ENCODE measurements at regions not wholly inside any gene's neighbourhood (a gene's known extent, or its start where the extent isn't known, plus 50 kb on each side); places are given as distances from the start of the nearest gene placed in this dataset.

GRCh38 chr17:13740686-13741085 is 139.0 kb upstream of the HS3ST3A1 start:
- TF ChIP-seq POLR2A (IDR thresholded peaks at IDR 0.05; ENCODE audit: low read depth, low read length) = no peak
- no peak for TF ChIP-seq POLR2AphosphoS5 (IDR thresholded peaks at IDR 0.05; ENCODE audit: low read depth, low read length)
- TF ChIP-seq TAF1 (IDR thresholded peaks at IDR 0.05; ENCODE audit: low read depth, low read length) = no peak
- no peak for TF ChIP-seq SPI1 (IDR thresholded peaks at IDR 0.05; ENCODE audit: low read depth, low read length)
- TF ChIP-seq PAX5 (IDR thresholded peaks at IDR 0.05; ENCODE audit: insufficient read depth, low read length, severe bottlenecking) = no peak
